ENCODE measurements at regions not wholly inside any gene's neighbourhood (a gene's known extent, or its start where the extent isn't known, plus 50 kb on each side); places are given as distances from the start of the nearest gene placed in this dataset.

GRCh38 chr6:14697427-14697826 is 548.4 kb upstream of the JARID2 start:
- WGBS (ENCODE audit: insufficient coverage) = 97% methylated on average over 2 of the region's 2 CpGs
- DNase-seq = no peak
- no peak for ATAC-seq
- Histone ChIP-seq H3K4me1 (ENCODE audit: control insufficient read depth, insufficient read depth, low read length) (no peaks in the 10 kb centered on the region), H3K27me3 (ENCODE audit: control insufficient read depth, insufficient read depth, low read length) (no peaks in the 10 kb centered on the region), H3K4me3 (ENCODE audit: low read length) (no peak overlapping the region), H3K9me3 (ENCODE audit: control insufficient read depth, insufficient read depth, low read length) (no peaks in the 10 kb centered on the region), H3K27ac (ENCODE audit: low read length) (no peak overlapping the region), H3K36me3 (ENCODE audit: control insufficient read depth, insufficient read depth, low read length) (no peaks in the 10 kb centered on the region)
- H3K9me3 Mint-ChIP-seq = no peaks in the 10 kb centered on the region
- no peak overlapping the region for H3K27ac Mint-ChIP-seq
- no peak for TF ChIP-seq CTCF (IDR thresholded peaks at IDR 0.05)
- no peaks in the 10 kb centered on the region for H3K4me1 Mint-ChIP-seq
- H3K4me3 Mint-ChIP-seq = no peak overlapping the region
- H3K27me3 Mint-ChIP-seq (ENCODE audit: low read depth in 2 of 2) = no peaks in the 10 kb centered on the region
- H3K36me3 Mint-ChIP-seq = no peaks in the 10 kb centered on the region
- intact Hi-C loops (cut with micrococcal nuclease) = no loop called here

DNA sequence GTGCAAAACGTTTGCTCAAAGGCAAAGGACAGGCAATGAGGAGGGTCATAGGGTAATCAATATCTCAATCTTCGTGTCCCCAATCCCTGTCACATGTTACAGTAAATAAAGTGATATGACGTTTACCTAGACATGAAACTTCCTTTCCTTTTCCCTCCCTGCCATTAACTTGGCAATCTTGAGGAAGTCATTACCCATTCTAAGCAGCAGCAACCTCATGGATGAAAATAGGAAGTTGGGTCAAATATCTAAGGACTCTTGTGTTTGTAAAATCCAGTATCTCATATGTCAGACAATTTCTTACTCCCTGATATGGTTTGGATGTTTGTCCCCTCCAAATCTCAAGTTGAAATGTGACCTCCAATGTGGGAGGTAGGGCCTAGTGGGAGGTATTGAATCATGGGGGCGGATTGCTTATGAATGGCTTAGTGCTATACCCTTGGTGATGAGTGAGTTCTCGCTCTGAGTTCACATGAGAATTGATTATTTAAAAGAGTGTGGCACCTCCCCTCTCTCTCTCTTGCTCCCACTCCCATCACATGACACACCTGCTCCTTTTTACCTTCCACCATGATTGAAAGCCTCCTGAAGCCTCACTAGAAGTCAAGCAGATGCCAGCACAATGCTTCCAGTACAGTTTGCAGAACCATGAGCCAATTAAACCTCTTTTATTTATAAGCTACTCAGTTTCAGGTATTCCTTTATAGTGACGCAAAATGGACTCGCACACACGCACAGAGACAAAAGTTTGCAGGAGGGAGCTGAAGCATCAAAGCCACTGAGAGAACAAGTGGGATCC is 545.9 kb upstream of the JARID2 start:
- no peak overlapping the region for H3K27ac ChIP-seq (ENCODE audit: low read length)
- Mint-ChIP-seq H3K4me3 (no peak overlapping the region), H3K27me3 (ENCODE audit: low read depth in 2 of 2) (no peaks in the 10 kb centered on the region), H3K4me1 (peaks cover 0 to 2% of the 10 kb centered on the region in 2 donors), H3K27ac (no peak overlapping the region), H3K36me3 (no peaks in the 10 kb centered on the region), H3K9me3 (no peaks in the 10 kb centered on the region)
- ATAC-seq (no peak), DNase-seq (no peak)
- no peaks in the 10 kb centered on the region for H3K27me3 ChIP-seq (ENCODE audit: control insufficient read depth, insufficient read depth, low read length)
- H3K36me3 ChIP-seq (ENCODE audit: control insufficient read depth, insufficient read depth, low read length) = no peaks in the 10 kb centered on the region
- H3K4me3 ChIP-seq (ENCODE audit: low read length) = no peak overlapping the region
- H3K9me3 ChIP-seq (ENCODE audit: control insufficient read depth, insufficient read depth, low read length) = no peaks in the 10 kb centered on the region
- WGBS (ENCODE audit: insufficient coverage) = 94% methylated on average over 6 of the region's 8 CpGs
- no peaks in the 10 kb centered on the region for H3K4me1 ChIP-seq (ENCODE audit: control insufficient read depth, insufficient read depth, low read length)
- TF ChIP-seq CTCF (IDR thresholded peaks at IDR 0.05) = no peak
- intact Hi-C loops (cut with micrococcal nuclease) = no loop called here

GRCh38 chr6:14701946-14702345 is 543.9 kb upstream of the JARID2 start:
- intact Hi-C loops (cut with micrococcal nuclease) = no loop called here
- no peaks in the 10 kb centered on the region for H3K4me1 ChIP-seq (ENCODE audit: control insufficient read depth, insufficient read depth, low read length)
- no peaks in the 10 kb centered on the region for H3K27me3 ChIP-seq (ENCODE audit: control insufficient read depth, insufficient read depth, low read length)
- no peaks in the 10 kb centered on the region for H3K27me3 Mint-ChIP-seq (ENCODE audit: low read depth in 2 of 2)
- no peak overlapping the region for H3K4me3 Mint-ChIP-seq
- H3K36me3 Mint-ChIP-seq = no peaks in the 10 kb centered on the region
- ATAC-seq (no peak), DNase-seq (no peak)
- H3K27ac ChIP-seq (ENCODE audit: low read length) = no peak overlapping the region
- no peak overlapping the region for H3K4me3 ChIP-seq (ENCODE audit: low read length)
- H3K27ac Mint-ChIP-seq = no peak overlapping the region
- no peaks in the 10 kb centered on the region for H3K9me3 ChIP-seq (ENCODE audit: control insufficient read depth, insufficient read depth, low read length)
- no peaks in the 10 kb centered on the region for H3K9me3 Mint-ChIP-seq
- peaks cover 0 to 4% of the 10 kb centered on the region in 2 donors for H3K4me1 Mint-ChIP-seq
- 50% methylated on average over 2 of the region's 4 CpGs for WGBS (ENCODE audit: insufficient coverage)
- no peaks in the 10 kb centered on the region for H3K36me3 ChIP-seq (ENCODE audit: control insufficient read depth, insufficient read depth, low read length)
- TF ChIP-seq CTCF (IDR thresholded peaks at IDR 0.05) = no peak

DNA sequence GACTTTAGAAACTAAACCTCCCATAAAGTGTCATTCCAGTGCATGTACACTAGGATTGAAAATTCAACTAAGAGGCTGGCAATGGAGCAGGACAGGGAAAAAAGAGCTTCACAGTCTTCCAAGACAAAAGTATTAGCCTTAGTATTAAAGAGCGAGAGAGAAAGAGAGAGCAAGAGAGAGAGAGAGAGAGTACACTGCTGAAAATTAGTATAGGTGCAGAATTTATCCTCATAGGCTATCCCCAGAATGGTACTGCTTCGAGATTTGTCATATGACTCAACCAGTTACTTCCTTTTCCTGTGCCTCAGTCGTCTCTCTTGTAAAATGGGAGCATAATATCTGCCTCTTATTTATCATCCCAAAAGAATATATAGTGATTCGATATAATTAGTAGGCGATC is 543.2 kb upstream of the JARID2 start:
- Mint-ChIP-seq H3K4me1 (peaks cover 0 to 9% of the 10 kb centered on the region in 2 donors), H3K27ac (no peak overlapping the region), H3K4me3 (no peak overlapping the region), H3K27me3 (ENCODE audit: low read depth in 2 of 2) (no peaks in the 10 kb centered on the region), H3K36me3 (no peaks in the 10 kb centered on the region), H3K9me3 (no peaks in the 10 kb centered on the region)
- Histone ChIP-seq H3K4me3 (ENCODE audit: low read length) (no peak overlapping the region), H3K27ac (ENCODE audit: low read length) (no peak overlapping the region), H3K9me3 (ENCODE audit: control insufficient read depth, insufficient read depth, low read length) (no peaks in the 10 kb centered on the region), H3K27me3 (ENCODE audit: control insufficient read depth, insufficient read depth, low read length) (no peaks in the 10 kb centered on the region), H3K4me1 (ENCODE audit: control insufficient read depth, insufficient read depth, low read length) (no peaks in the 10 kb centered on the region), H3K36me3 (ENCODE audit: control insufficient read depth, insufficient read depth, low read length) (no peaks in the 10 kb centered on the region)
- intact Hi-C loops (cut with micrococcal nuclease) = no loop called here
- ATAC-seq (no peak), DNase-seq (no peak)
- TF ChIP-seq CTCF (IDR thresholded peaks at IDR 0.05) = no peak
- whole genome bisulfite sequencing (ENCODE audit: insufficient coverage) = 92% methylated on average over 4 of the region's 5 CpGs
